Ecto neural progenitor cell (in vitro differentiated cells): ENCODE measurements at regions not wholly inside any gene's neighbourhood (a gene's known extent, or its start where the extent isn't known, plus 50 kb on each side); places are given as distances from the start of the nearest gene placed in this dataset.
"Not testable (repeated sequence)": the region's sequence is repeated elsewhere in the genome, so short reads cannot be mapped to it uniquely, and the experiment has no call there.

Source experiments
- DNase-seq: peaks from one replicate; pipeline ENCODE4 v3.0.0-alpha.2; 2018; ENCODE audit warnings: low spot score

DNA sequence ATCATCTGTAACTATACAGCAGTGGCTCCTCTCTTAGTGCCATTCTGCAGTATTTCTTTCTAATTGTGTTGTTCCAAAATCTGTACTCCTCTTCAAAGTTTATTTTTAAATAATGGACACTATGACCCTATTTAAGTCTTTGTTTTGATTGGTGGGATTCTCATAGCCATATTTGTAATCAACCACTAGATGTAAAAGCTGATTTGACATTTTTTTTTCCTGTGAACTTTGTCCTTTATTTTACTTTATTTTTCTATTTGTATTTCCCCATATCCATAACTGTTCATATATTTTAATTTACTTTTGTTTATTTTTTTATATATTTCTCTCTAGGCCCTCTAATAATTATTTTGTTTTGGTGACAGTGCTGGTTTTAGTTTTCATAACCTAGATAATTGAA is 544.4 kb downstream of the KCNJ2 start:
- DNase-seq: no peak

DNA sequence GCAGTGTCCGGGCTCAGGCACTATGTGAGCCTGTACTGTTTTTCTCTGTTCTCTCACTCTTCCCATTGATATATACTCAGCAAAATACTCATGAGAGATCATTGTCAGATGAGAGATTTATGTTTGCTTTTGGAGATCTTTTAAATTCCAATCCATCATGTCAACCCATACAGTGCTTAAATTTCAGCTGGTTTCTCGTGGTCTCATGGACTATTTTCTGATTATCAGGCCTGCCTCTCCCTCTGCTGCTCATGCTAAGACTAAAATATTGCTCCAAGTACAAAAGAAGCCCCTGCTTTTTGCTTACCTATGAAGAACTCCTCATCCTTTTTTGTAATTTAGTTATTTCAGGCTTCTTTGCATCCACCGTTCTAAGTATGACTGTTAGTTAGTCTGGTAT is 547.2 kb downstream of the KCNJ2 start:
- DNase-seq: no peak

DNA sequence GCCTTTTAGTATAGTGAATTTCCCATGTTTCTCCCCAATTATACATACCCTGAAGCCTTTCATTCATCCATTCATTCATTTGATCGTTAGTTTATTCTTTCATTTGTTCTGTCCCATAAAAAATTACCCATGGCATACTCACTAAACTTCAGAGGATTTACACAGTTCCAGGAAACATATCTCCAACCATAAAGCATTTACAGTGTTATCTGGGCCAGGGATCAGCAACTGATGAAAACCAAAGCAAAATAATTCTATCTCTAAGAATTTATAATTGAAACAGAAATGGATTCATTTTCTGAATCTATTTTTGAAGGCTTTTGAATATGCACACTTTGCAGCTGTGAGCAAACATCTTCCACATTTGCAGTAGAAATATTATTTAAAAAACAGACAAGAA is 547.7 kb downstream of the KCNJ2 start:
- no peak for DNase-seq

DNA sequence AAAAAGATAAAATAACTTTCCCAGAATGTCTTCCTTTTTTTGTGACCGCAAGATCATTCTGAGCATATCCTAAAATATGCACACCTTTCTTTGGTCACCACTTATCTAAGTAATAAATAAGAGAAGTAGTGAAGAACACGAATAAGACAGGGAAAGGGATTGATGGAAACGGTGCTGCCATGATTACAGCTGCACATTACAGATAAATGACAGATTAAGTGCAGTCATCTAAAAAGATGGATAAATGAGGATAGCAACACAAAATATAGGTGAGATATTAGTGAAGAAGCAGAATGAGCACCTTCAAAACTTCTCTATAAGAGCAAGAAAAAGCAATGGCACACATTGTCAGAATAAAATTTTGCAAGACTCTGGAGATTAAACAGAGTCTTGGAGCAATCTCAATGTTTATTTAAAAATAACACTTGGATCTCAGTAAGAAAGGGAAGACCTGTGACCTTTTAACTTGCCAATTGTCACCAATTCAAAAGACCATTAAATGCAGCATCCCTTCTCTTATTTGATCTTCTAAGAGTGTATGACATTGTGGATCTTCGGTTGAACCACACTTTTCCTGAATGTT is 567.1 kb downstream of the KCNJ2 start:
- DNase-seq: no peak

DNA sequence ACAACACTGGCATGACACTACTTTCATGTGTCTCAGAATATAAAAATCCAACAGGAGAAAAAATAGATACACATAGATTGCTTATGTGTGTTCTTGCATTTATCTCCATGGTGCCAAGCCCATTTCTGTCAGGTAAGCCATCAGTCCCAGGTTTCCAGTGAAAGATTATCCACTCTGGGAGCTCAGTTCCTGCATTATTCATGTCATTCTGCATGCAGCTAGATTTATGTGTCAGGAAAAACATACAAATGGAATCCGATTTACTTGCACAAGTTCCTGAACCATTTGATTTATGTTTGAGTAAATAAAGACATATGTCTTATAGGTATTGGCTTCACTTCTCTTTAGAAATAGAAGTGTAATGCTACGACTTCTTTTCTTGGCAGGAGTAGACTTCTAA is 569.7 kb downstream of the KCNJ2 start:
- DNase-seq: no peak

DNA sequence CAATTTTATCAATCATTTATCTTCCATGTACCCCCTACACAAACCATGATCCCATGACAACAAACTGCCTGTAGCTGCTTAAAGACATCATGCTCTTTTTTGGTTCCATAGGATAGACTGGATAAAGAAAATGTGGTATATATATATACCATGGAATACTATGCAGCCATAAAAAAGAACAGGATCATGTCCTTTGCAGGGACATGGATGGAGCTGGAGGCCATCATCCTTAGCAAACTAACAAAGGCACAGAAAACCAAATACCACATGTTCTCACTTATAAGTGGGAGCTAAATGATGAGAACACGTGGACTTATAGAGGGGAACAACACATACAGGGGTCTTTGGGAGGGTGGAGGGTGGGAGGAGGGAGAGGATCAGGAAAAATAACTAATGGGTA is 577.2 kb downstream of the KCNJ2 start:
- not testable (repeated sequence) for DNase-seq

DNA sequence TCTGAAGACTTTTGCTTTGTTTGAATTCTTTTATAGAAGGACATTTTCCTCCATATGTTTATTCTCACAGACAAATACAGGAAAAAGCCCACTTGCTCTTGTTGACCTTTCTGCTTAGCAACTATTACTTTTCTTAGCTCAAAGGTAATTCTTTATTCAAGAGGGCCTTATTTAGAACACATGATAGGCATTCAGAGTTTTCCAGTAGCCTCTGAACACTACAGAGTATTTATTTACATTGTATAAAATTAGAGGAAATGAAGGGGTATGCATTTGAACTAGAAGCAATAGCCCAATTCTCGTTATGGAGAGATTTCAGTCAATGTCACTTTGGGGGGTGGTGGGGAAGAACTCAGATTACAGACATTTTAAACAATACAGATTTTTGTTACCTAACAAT is 581.7 kb downstream of the KCNJ2 start:
- DNase-seq: no peak

DNA sequence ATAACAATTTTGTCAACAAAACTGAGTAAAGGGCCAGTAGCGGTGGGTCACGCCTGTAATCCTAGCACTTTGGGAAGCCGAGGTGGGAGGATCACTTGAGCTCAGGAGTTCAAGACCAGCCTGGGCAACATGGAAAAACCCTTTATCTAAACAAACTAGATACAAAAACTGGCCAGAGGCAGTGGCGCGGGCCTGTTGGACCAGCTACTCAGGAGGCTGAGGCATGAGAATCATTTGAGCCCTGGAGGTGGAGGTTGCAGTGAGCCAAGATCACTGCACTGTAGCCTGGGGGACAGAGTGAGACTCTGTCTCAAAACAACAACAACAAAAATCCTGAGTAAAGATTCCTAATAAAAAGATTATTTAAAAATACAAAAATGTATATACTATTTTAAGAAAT is 583.1 kb downstream of the KCNJ2 start:
- DNase-seq: not testable (repeated sequence)

DNA sequence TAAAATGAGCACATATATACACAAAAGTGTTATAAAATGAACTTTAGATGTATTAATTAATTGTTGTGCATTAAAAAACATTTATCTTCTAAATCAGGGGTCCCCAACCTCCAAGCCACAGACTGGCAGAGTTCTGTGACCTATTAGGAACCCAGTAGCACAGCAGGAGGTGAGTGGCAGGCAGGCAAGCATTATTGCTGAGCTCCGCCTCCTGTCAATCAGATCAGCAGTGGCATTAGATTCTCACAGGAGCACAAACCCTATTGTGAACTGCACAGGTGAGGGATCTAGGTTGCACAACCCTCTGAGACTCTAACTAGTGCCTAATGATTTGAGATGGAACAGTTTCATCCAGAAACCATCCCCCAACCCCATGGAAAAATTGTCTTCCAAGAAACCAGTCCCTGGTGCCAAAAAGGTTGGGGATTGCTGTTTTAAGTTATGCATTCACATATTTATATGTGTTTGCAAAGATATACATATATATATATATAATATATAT is 583.7 kb downstream of the KCNJ2 start:
- DNase-seq: no peak

DNA sequence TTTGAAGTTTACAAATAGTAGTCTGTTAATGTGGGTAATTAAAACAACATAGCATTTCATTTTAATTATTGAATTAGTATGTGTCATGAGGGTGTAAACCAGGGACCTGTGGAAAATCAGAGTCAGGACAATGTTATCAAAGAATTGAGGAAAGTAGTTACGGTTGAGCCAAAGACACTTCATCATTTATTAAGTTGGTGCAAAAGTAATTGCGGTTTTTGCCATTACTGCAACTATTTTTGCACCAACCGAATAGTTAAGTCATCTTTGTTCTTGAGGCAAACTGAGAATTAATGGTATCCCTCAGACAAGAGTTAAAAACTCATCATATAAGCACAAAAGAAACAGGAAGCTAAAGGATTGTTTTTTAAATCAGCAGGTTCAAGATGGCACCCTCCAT is 593.7 kb downstream of the KCNJ2 start:
- DNase-seq: no peak

DNA sequence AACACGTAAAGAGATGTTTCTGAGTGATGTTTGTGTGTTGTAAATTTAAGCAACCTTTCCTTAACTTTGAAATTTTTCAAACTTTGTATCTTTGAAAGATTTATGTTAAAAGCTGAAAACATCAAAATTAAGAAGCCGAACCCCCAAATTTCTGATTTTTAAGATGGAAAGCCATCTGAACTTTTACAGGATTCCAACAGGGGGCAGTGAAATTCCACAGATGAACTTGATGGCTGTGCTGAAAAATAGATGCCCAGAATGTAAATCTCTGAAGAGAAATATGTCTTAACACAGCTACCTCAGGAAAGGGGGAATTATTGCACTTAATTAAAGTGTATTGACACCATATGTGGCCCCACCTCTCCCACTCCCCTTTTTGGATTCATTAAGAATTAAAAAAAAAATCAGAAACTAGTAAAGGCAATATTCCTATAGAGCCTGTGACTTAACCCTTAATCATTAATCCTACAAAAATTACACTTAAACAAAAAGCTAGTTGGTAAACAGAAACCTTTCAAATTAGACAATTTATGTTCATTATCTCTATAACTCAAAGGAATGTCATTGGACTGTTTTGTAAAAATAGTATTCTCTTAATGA is 597.9 kb downstream of the KCNJ2 start:
- no peak for DNase-seq

DNA sequence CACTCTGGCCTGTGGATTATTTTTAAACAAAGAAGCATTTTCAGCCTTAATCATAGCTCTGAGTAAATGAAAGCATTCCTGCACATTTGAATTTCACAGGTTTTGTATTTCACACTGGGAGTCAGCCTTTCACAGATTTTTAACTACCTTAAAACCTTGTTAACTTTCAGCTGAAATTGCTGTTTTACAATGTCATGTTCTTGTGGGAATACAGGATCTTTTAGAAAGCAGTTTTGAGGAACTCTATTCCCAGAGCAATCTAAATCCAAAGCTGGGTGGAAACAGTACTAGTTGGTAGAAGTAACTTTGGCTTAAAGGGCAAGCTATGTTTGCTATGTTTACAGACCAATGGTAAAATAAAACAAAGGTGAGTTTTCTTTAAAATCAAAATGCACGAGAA is 600.6 kb downstream of the KCNJ2 start:
- DNase-seq: no peak

DNA sequence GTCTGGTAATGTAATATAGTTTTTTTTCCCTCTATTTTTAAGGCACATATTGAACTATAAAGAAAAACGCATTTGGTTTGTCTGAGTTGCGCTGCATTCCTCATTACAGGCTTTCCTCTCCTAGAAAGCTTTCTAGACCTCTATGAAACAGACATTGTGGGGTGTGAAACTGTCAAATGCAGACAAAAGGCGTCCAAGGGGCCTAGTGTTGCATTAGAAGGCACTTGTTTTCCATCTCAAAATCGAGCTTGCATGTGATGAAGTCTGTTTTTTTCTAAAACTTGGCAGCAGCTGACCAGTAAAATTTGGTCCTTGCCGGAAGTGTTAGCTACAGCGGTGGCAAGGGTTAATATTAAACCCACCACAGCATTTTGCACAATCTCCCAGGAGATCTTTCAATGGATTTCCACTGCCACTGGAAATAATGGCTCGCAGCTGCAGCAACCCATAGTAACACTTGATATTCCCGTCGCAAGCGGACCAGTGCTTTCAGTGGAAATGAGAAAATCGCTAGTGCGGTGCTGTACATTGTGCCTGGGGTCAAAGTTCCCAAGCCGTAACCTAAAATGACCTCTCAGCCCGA is 602.6 kb downstream of the KCNJ2 start:
- no peak for DNase-seq

DNA sequence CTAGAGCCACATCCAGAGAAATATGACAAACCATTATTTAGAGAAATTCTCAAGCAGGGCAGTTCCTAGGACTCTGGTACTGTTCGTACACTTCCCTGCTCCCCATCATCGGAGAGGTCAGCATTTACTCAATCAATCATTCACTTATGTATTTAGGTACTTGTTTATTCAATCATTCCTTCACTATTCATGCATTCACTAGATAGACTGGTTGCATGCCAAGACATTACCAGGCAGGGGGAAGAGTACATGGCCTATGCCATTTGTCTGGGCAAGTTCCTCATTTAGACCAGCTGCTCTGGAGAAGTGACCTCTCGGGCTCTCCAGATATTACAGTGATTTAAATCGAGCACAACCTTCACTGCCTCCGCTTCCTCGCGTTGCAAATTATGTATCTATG is 603.4 kb downstream of the KCNJ2 start:
- no peak for DNase-seq

DNA sequence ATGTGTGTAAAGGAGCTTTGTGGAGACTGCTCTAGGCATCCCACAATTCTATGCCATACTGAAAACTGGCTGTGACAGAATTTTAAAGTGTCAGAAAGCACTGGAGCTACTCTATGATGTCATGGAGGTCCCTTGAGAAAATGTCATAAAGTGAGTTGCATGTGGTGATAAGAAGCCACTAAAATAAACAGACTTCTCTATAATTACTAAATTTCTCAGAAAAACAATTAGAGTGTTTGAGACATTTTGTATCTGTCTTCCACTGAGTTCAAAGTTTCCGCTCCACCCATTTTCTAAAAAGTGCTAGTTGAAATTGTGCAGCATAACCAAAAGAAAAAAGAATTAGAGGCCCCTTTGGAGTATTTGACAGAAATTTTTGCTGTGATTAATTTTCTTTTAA is 603.9 kb downstream of the KCNJ2 start:
- DNase-seq: no peak

DNA sequence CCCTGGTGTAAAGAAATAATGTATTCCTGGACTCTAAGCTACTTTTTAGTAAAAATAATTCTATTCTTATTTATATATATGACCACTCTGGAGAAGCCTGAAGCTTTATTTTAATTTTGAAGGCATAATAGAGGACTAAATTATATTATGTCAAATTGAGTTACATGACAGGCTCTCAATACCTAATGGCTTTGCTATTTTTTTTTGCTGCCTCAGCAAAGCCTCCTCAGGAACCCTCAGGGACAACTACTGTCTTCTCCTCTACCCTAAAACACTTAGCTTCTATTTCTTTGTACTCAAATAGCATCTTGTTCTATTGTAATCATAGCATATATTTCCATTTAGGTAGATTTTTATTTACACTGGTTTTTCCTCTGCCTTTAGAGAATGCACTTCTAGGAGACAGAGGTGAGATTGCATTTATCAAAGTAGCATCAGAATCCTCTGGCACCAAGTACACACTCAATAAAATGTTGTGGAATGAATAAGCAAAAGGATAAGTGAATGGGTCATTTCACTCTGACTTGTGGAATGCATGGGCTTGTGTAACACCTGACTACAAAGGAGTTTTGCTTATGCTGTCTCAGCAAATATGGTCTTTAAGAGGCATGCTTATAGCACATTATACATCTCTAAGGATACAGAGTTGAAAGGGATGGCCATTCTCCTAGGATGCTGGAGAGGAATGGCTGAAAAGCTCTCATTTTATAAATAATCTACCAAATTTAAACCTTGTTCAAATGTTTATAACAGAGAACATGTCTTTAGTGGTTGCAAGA is 605.2 kb downstream of the KCNJ2 start:
- no peak for DNase-seq

DNA sequence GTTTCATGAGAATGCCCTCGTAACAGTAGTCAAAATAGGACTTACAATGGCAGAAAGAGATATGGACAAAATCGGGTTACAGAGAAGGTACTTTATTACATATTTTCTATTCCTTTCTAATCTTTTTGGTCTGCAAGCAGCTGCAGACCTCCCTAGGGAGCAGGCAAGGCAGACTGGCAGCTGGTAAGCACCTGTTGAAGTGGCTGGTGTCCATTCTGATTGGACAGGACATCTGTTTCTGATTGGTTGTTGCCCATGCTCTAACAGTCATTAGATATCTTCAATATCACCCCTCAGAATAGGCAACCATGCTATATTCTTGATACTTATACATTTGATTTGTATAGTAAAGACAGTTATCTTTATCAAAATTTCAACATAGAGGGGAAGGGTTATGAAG is 606.3 kb downstream of the KCNJ2 start:
- DNase-seq: no peak

DNA sequence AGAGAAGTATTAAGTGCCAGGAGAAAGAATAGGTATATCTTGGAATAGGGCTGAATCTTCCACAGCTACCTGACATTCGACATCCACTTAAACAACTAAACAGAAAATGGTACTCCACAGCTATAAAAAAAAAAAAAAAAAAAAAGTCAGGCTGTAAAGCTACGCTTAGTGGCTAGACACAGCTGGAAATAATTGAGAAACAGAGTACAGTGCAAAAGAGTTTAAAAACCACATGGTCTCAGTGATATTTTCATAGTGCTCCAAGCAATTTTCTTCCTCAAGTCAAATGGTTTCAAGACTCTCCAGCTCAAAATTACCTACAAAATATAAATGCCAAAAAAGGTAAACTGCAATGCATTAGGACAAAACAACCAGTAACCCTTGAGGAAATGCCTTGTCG is 607.1 kb downstream of the KCNJ2 start:
- DNase-seq: no peak

DNA sequence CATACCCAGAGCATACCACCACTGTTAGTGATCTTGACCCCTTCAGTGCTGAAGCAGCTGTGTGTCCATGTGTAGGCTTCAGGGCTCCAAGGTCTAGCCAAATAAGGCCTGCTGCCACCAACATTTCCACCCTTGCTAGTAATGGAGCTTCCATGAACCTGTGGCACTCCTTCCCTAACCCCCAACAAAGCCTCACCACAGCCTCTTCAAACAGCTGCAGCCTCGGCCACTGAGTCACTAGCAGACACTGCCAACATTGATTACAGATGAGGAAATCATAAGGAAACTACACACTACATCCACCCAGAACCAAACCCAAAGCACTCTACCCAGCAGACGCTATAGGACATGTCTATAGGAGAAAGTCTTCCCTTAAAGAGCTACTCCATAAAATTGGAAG is 610.7 kb downstream of the KCNJ2 start:
- DNase-seq: no peak

DNA sequence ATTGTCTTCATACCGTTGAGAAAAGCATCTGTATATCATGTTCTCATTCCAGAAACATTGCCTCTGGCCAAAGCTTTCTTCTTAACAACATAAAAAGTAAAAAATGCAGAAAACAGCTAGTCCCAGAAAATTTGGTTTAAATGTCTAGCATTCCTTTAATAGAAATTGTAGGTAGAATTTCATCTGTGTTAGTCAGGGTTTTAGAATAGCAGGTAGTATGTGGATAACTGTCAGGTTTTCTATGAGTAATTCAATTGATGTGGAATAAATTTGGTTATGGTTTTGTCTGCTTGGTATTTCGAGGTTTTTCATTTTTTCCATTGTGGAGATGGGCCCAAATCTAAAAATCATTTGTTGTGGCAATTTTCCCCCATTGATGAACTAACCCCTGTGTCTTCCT is 616.7 kb downstream of the KCNJ2 start:
- no peak for DNase-seq

DNA sequence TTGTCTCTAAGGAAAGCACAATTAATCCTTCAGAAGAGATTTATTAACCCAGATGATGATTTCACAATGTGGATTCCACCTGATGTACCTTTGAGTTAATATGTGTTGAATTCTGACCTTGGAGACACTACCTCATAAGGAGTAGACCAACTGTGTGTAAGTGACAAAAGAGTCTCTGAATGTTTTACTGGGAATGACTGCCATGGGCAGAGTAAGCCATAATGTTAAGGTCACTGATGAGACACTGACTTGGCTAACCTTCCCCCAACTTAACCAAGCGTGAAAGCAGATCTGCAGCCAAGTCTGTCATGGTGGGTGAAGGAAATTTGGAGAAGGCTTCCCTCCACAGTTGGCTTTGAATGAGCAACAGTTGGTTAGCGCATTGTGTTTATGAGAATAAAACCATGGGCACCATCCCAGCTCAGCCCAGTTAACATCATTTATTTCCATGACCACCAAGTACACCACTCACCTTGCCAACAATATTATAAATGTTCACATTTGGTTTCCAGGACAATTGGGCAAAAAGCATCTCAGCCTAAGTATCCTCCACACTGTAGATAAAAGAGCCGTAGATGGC is 618.5 kb downstream of the KCNJ2 start:
- no peak for DNase-seq

DNA sequence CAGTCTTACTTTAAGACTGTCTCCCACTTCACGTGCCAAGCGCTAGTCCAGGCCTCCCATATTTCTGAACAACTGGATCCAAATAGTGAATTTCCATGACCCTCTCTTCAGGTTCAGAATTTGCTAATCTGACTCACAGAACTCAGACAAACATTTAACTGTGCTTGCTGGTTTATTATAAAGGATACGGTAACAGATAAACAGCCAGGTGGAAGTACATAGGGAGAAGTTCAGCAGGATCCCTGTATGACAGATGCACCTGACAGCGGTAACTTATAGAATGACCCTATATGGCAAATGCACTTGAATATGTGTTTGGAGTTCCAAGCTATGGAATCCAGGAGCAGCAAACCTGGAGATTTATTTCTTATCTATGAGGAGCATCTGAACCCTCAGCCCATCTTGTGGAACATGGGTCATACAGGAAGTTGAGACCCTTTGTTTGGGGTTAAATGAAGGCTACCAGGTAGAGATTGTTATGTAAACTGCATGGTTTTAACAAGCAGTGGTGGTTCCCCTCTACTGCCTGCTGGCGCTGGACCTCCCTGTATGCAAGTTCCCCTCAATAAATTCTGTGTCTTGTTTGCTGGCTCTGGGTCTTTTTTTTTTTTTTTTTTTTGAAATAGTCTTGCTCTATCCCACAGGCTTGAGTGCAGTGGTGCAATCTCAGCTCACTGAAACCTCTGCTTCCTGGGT is 622.6 kb downstream of the KCNJ2 start:
- DNase-seq: no peak
